ENCODE measurements at regions not wholly inside any gene's neighbourhood (a gene's known extent, or its start where the extent isn't known, plus 50 kb on each side); places are given as distances from the start of the nearest gene placed in this dataset.
A peak's percentile ranks its signal among the peaks of the same experiment; 100 is the strongest.
"Not testable (repeated sequence)": the region's sequence is repeated elsewhere in the genome, so short reads cannot be mapped to it uniquely, and the experiment has no call there.

DNA sequence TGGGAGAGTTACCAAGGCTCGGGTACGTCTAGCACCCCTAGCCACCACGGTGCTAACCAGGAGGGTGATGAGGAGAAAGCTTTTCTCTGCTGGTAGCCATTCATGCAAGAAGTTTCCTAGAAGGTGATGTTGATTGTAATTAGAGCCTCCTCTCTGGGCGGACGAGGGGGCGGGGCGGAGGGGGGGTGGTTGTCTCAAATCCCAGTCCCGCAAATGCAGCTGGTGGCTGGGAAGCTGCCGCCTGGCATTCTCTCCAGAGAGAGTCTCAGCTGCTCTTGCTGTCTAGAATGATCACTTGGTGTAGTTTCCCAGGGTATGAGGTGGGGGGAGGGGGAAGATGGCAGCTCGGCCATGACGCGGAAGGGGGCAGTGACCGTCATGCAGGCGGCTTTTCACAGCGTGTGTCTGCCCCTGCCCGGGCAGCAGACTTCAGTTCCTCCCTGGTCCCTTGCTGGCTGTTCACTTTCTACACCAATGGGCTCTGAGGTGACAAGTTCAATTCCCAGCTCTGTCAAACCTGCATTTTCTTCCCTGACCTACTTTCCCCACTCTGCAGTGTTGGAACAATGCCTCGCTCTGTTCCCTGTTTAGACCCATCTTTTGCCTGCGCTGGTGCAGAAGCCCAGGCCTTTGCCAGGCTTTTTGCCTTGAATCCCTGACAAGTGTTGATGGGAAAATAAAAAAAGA lies 61.5 kb upstream of the KLF7 start:
- H3K4me1 ChIP-seq (ENCODE audit: control insufficient read depth, insufficient read depth, low read length, poor library complexity, severe bottlenecking), result peaks cover 58% of the 10 kb centered on the region
- 5 to 9% methylated on average over 8 to 11 of the region's 18 CpGs for WGBS, 2 experiments (ENCODE audit: insufficient coverage in 2 of 2)
- peak overlapping the region; percentile 92 for H3K27ac ChIP-seq (ENCODE audit: low read depth, low read length, severe bottlenecking)
- no peaks in the 10 kb centered on the region for H3K9me3 ChIP-seq (ENCODE audit: control insufficient read depth, low read length)
- H3K4me3 ChIP-seq (ENCODE audit: extremely low read depth, insufficient read depth, low read length, poor library complexity, severe bottlenecking), result no peak overlapping the region
- H3K36me3 ChIP-seq (ENCODE audit: control insufficient read depth, insufficient read depth, low read length), result no peaks in the 10 kb centered on the region

DNA sequence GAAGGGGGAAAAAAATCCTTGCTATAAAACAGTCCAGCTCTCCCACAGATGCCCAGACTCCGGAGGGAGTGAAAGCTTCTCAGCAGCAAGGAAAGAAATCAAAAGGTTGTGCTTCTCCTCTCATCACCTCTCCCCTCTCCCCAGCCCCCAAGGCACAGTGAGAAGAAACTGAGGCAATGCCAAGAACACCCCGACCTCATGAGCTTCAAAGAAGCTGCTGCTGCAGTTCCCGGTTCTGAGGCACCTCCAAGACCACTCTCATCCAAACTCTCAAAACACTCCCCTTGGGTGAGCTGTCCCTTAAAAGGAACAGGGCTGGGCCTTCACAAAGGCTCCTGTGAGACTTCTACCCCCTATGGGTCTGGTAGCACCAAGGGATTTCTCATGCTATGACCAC lies 62.0 kb upstream of the KLF7 start:
- Histone ChIP-seq H3K27ac (ENCODE audit: low read depth, low read length, severe bottlenecking) (peak overlapping the region; percentile 92), H3K4me3 (ENCODE audit: extremely low read depth, insufficient read depth, low read length, poor library complexity, severe bottlenecking) (no peak overlapping the region), H3K4me1 (ENCODE audit: control insufficient read depth, insufficient read depth, low read length, poor library complexity, severe bottlenecking) (peaks cover 62% of the 10 kb centered on the region), H3K36me3 (ENCODE audit: control insufficient read depth, insufficient read depth, low read length) (no peaks in the 10 kb centered on the region), H3K9me3 (ENCODE audit: control insufficient read depth, low read length) (no peaks in the 10 kb centered on the region)
- WGBS, 2 experiments (ENCODE audit: insufficient coverage in 2 of 2), result 83 to 95% methylated on average over 2 of the region's 3 CpGs

DNA sequence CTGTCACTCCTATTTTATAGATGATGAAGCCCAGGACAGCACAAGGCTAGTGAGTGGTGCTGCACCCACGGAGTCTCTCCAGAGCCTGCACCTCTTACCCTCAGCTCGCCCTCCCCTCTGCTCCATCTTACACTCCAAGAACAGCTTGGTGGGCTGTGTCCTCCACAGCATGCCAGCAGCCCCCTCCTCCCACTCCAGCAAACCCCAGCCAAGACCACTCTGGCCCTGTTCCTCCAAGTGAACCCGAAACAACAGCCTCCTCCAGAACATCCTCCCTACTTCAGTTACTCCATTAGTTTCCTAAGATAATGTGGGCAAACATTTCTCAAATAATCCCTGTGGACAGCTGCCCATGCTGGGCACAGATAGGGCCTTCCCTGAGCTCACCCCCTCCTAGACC lies 62.7 kb upstream of the KLF7 start:
- Histone ChIP-seq H3K27ac (ENCODE audit: low read depth, low read length, severe bottlenecking) (no peak overlapping the region), H3K9me3 (ENCODE audit: control insufficient read depth, low read length) (no peaks in the 10 kb centered on the region), H3K4me1 (ENCODE audit: control insufficient read depth, insufficient read depth, low read length, poor library complexity, severe bottlenecking) (peaks cover 61% of the 10 kb centered on the region), H3K36me3 (ENCODE audit: control insufficient read depth, insufficient read depth, low read length) (no peaks in the 10 kb centered on the region), H3K4me3 (ENCODE audit: extremely low read depth, insufficient read depth, low read length, poor library complexity, severe bottlenecking) (no peak overlapping the region)
- WGBS, 2 experiments (ENCODE audit: insufficient coverage in 2 of 2), result 85 to 100% methylated on average over 1 to 2 of the region's 3 CpGs

DNA sequence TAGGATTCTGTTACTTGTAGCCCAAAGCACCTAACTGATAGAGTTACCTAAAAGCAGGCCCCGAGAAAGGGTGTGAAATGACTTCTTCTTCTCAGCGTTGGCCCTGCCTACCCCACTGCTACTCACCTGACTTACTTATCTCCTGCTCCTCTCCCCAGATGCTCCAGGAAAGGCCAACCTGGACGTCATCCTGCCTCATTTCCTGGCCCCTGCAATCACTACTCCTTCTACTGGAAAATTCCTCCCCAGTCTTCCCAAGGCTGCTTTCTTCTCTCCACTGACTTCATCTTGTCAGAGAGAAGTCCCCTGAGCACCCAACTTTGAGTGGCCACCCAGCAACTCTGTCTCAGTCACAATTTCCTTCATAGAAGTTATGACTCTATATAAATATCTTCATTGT lies 63.4 kb upstream of the KLF7 start:
- H3K27ac ChIP-seq (ENCODE audit: low read depth, low read length, severe bottlenecking), result no peak overlapping the region
- 59 to 74% methylated on average over 2 to 3 of the region's 3 CpGs for WGBS, 2 experiments (ENCODE audit: insufficient coverage in 2 of 2)
- no peak overlapping the region for H3K4me3 ChIP-seq (ENCODE audit: extremely low read depth, insufficient read depth, low read length, poor library complexity, severe bottlenecking)
- peaks cover 58% of the 10 kb centered on the region for H3K4me1 ChIP-seq (ENCODE audit: control insufficient read depth, insufficient read depth, low read length, poor library complexity, severe bottlenecking)
- no peaks in the 10 kb centered on the region for H3K9me3 ChIP-seq (ENCODE audit: control insufficient read depth, low read length)
- no peaks in the 10 kb centered on the region for H3K36me3 ChIP-seq (ENCODE audit: control insufficient read depth, insufficient read depth, low read length)

DNA sequence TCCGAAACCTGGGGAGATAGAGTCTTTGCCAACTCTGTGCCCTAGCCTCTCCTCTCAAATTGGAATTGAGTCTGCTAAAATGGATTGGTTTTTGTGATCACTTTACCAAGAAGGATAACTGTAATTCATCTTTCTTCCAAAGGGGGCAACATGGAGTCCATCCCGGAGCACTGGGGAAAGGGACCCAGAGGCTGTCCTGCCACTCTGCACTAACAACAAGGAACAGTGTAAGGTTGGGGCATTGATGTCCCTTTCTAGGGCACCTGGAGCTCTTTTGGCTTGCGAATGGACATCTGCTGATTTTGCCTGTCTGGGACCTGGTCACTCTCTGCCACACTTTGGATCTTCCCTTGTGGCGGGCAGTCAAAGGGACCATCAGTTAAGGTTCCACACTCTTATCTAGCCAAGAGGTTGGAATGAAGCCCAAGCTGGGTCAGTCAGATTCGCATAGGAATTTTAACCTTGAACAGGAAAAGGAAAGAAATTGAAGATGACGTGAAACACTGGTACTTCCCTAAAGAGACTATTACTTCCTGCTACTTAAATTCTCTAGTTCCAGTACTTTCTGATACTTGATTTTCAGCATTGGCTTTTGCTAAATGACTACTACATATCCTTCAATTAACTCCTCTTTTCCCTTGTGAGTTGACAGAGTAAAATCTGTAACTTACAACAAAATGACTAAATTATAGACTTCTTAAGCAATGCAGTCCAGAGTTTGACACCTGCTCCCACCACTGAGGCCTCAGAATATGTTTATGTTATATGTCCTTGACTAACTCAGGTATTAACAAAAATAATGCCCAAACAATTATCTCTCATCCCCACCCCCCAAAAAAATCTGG lies 64.7 kb upstream of the KLF7 start:
- H3K9me3 ChIP-seq (ENCODE audit: control insufficient read depth, low read length), result no peaks in the 10 kb centered on the region
- H3K4me1 ChIP-seq (ENCODE audit: control insufficient read depth, insufficient read depth, low read length, poor library complexity, severe bottlenecking), result peaks cover 49% of the 10 kb centered on the region
- 69 to 90% methylated on average over 4 of the region's 6 CpGs for WGBS, 2 experiments (ENCODE audit: insufficient coverage in 2 of 2)
- no peaks in the 10 kb centered on the region for H3K36me3 ChIP-seq (ENCODE audit: control insufficient read depth, insufficient read depth, low read length)
- H3K27ac ChIP-seq (ENCODE audit: low read depth, low read length, severe bottlenecking), result no peak overlapping the region
- no peak overlapping the region for H3K4me3 ChIP-seq (ENCODE audit: extremely low read depth, insufficient read depth, low read length, poor library complexity, severe bottlenecking)

DNA sequence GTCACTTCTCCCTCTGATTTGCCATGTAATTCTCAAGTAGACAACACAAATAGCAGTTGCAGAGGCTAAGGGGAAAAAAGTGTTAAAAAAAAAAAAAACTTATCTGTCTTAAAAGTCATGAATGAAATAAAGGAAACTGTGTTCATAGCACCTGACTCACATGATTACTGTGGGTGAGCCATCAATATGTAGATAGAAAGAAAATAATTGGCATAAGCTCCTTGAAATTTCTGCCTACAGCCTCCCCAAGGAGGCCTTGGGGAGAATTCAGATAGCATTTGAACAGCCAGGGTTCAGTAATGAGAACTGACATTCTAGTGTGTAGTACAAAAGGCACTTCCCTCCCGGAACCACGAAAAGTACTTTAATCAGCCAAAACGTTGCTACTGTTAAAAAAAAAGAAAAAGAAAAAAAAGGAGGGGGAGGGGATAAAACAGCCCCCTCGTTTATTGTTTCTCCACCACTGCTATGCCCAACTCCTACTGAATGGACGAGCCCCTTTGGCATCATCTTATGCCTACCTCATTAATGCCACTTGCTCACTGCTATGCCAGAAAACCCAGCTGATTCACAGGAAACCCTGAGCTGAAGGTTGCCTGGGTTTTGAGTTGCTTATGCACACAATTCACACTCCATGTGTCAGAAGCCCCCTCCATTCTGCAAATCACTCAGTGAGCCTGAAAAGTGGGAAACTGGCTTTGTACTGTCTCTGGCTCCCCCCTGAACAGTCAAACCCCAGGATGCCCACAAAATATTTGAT lies 65.5 kb upstream of the KLF7 start:
- no peaks in the 10 kb centered on the region for H3K36me3 ChIP-seq (ENCODE audit: control insufficient read depth, insufficient read depth, low read length)
- H3K27ac ChIP-seq (ENCODE audit: low read depth, low read length, severe bottlenecking), result no peak overlapping the region
- no peaks in the 10 kb centered on the region for H3K9me3 ChIP-seq (ENCODE audit: control insufficient read depth, low read length)
- WGBS, 2 experiments (ENCODE audit: insufficient coverage in 2 of 2), result 77 to 79% methylated on average over 2 to 4 of the region's 5 CpGs
- peaks cover 42% of the 10 kb centered on the region for H3K4me1 ChIP-seq (ENCODE audit: control insufficient read depth, insufficient read depth, low read length, poor library complexity, severe bottlenecking)
- H3K4me3 ChIP-seq (ENCODE audit: extremely low read depth, insufficient read depth, low read length, poor library complexity, severe bottlenecking), result no peak overlapping the region

DNA sequence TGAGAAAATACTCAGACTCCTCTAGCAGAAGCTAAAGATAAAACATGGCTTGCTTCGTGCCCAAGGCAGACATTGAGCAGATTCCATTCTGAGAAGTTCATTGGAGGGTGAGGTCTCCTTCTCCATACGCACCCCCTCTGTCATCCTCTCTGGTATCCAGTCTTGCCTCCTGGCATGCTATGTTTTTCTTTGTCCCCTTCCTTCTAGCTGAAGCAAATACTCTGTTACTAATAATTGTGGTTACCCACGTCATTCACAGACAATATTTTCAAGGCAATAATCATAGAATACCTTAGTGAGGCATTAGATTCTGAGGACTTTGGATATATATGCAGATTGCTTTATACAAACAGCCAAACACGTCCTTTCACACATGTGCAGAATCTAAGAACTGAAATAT lies 66.2 kb upstream of the KLF7 start:
- 81 to 100% methylated on average over 1 to 2 of the region's 4 CpGs for WGBS, 2 experiments (ENCODE audit: insufficient coverage in 2 of 2)

DNA sequence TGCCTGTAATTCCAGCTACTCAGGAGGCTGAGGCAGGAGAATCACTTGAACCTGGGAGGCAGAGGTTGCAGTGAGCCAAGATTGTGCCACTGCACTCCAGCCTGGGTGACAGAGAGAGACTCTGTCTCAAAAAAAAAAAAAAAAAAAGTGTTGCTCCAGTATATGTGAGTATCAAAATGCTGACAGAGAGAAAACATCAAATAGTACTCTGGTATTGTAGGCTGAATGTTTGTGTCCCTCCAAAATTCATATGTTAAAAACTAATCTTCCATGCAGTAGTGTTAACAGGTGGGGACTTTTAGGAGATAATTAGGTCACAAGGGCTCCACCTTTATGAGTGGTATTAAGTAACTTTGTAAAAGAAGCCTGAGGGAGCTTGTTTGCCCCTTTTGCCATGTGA lies 67.4 kb upstream of the KLF7 start:
- H3K4me1 ChIP-seq (ENCODE audit: control insufficient read depth, insufficient read depth, low read length, poor library complexity, severe bottlenecking), result peaks cover 23% of the 10 kb centered on the region
- not testable (repeated sequence) for H3K27ac ChIP-seq (ENCODE audit: low read depth, low read length, severe bottlenecking); H3K4me3 ChIP-seq (ENCODE audit: extremely low read depth, insufficient read depth, low read length, poor library complexity, severe bottlenecking); H3K36me3 ChIP-seq (ENCODE audit: control insufficient read depth, insufficient read depth, low read length); H3K9me3 ChIP-seq (ENCODE audit: control insufficient read depth, low read length)

More for the DNA sequence above, 66.2 kb upstream of the KLF7 start:
- Histone ChIP-seq H3K4me1 (ENCODE audit: control insufficient read depth, insufficient read depth, low read length, poor library complexity, severe bottlenecking) (peaks cover 35% of the 10 kb centered on the region), H3K4me3 (ENCODE audit: extremely low read depth, insufficient read depth, low read length, poor library complexity, severe bottlenecking) (no peak overlapping the region), H3K36me3 (ENCODE audit: control insufficient read depth, insufficient read depth, low read length) (no peaks in the 10 kb centered on the region), H3K9me3 (ENCODE audit: control insufficient read depth, low read length) (no peaks in the 10 kb centered on the region), H3K27ac (ENCODE audit: low read depth, low read length, severe bottlenecking) (no peak overlapping the region)

DNA sequence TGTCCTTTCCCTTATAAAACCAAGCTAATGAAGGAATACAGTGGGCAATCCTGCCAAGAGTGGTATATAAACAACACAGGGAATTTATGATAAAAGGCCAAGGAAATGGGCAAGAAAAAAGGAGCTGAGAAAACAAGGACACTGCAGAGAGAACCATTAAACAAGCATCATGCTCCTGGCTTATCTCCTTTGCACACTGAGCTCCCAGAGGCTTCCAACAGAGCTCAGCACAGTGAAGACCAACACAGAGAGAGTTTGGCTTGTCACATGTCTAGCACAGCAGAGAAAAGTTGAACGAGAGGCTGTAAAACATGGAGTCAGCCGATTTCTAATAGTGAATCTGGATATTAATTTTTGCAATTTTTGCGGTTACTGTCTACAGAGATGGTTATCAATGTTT lies 68.0 kb upstream of the KLF7 start:
- H3K36me3 ChIP-seq (ENCODE audit: control insufficient read depth, insufficient read depth, low read length), result no peaks in the 10 kb centered on the region
- peaks cover 18% of the 10 kb centered on the region for H3K4me1 ChIP-seq (ENCODE audit: control insufficient read depth, insufficient read depth, low read length, poor library complexity, severe bottlenecking)
- H3K9me3 ChIP-seq (ENCODE audit: control insufficient read depth, low read length), result no peaks in the 10 kb centered on the region
- WGBS, 2 experiments (ENCODE audit: insufficient coverage in 2 of 2), result 84% methylated on average over 3 of the region's 3 CpGs
- no peak overlapping the region for H3K4me3 ChIP-seq (ENCODE audit: extremely low read depth, insufficient read depth, low read length, poor library complexity, severe bottlenecking)
- H3K27ac ChIP-seq (ENCODE audit: low read depth, low read length, severe bottlenecking), result no peak overlapping the region

DNA sequence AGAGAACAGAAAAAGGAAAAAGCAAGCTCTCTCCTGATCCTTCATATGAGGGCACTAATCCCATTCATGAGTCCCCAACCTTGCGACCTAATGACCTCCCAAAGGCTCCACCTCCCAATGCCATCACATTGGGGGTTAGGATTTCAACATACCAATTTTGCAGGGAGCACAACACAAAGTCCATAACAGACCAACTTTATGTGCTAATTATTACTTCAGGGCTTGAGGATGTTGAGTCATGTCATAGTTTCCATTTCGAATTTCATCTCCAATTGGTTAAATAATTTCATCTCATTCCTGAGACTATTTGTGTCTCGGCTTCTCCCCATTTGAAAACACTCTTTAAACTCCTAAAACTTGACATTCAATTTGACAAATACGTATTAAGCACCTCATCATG lies 69.9 kb upstream of the KLF7 start:
- Histone ChIP-seq H3K36me3 (ENCODE audit: control insufficient read depth, insufficient read depth, low read length) (no peaks in the 10 kb centered on the region), H3K4me3 (ENCODE audit: extremely low read depth, insufficient read depth, low read length, poor library complexity, severe bottlenecking) (no peak overlapping the region), H3K4me1 (ENCODE audit: control insufficient read depth, insufficient read depth, low read length, poor library complexity, severe bottlenecking) (peaks cover 31% of the 10 kb centered on the region), H3K27ac (ENCODE audit: low read depth, low read length, severe bottlenecking) (no peak overlapping the region), H3K9me3 (ENCODE audit: control insufficient read depth, low read length) (no peaks in the 10 kb centered on the region)
- WGBS, 2 experiments (ENCODE audit: insufficient coverage in 2 of 2), result 77 to 100% methylated on average over 1 to 2 of the region's 4 CpGs
